ENCODE measurements at regions not wholly inside any gene's neighbourhood (a gene's known extent, or its start where the extent isn't known, plus 50 kb on each side); places are given as distances from the start of the nearest gene placed in this dataset.
"Not testable (repeated sequence)": the region's sequence is repeated elsewhere in the genome, so short reads cannot be mapped to it uniquely, and the experiment has no call there.

GRCh38 chr16:8436931-8437330, 153.4 kb downstream of the TMEM114 start:
- DNase-seq = no peak

GRCh38 chr16:8431783-8432182, 158.5 kb downstream of the TMEM114 start:
- DNase-seq = no peak

GRCh38 chr16:8430401-8430800, 159.9 kb downstream of the TMEM114 start:
- DNase-seq = no peak

GRCh38 chr16:8426569-8426968, 163.7 kb downstream of the TMEM114 start:
- no peak for DNase-seq

- no peak for DNase-seq
Measured at GRCh38 chr16:8417145-8417544, 173.2 kb downstream of the TMEM114 start.

- DNase-seq = no peak
Measured at GRCh38 chr16:8408855-8409567, 181.3 kb downstream of the TMEM114 start.

- no peak for DNase-seq
Measured at GRCh38 chr16:8407351-8407750, 183.0 kb downstream of the TMEM114 start.

- DNase-seq = no peak
Measured at GRCh38 chr16:8403978-8404749, 186.1 kb downstream of the TMEM114 start.

GRCh38 chr16:8402981-8403843, 187.1 kb downstream of the TMEM114 start:
- DNase-seq = peak; percentile 78

- not testable (repeated sequence) for DNase-seq
Measured at GRCh38 chr16:8400683-8401082, 189.6 kb downstream of the TMEM114 start.

- no peak for DNase-seq
Measured at GRCh38 chr16:8398548-8398947, 191.8 kb downstream of the TMEM114 start.

GRCh38 chr16:8397223-8397622, 193.1 kb downstream of the TMEM114 start:
- no peak for DNase-seq

GRCh38 chr16:8396463-8396862, 193.8 kb downstream of the TMEM114 start:
- no peak for DNase-seq

GRCh38 chr16:8391257-8391656, 199.1 kb downstream of the TMEM114 start:
- peak; percentile 18 for DNase-seq

GRCh38 chr16:8388684-8389083, 201.6 kb downstream of the TMEM114 start:
- DNase-seq = no peak

GRCh38 chr16:8381814-8382213, 208.5 kb downstream of the TMEM114 start:
- DNase-seq = no peak

- DNase-seq = peak; percentile 24
Measured at GRCh38 chr16:8380311-8380710, 210.0 kb downstream of the TMEM114 start.

GRCh38 chr16:8377864-8378263, 212.4 kb downstream of the TMEM114 start:
- no peak for DNase-seq

GRCh38 chr16:8376858-8377257, 213.5 kb downstream of the TMEM114 start:
- DNase-seq = no peak

- no peak for DNase-seq
Measured at GRCh38 chr16:8376430-8376829, 213.9 kb downstream of the TMEM114 start.

- DNase-seq = peak; percentile 19
Measured at GRCh38 chr16:8375232-8375587, 215.1 kb downstream of the TMEM114 start.

- DNase-seq = no peak
Measured at GRCh38 chr16:8374586-8375231, 215.6 kb downstream of the TMEM114 start.
